ENCODE measurements at regions not wholly inside any gene's neighbourhood (a gene's known extent, or its start where the extent isn't known, plus 50 kb on each side); places are given as distances from the start of the nearest gene placed in this dataset.

DNA sequence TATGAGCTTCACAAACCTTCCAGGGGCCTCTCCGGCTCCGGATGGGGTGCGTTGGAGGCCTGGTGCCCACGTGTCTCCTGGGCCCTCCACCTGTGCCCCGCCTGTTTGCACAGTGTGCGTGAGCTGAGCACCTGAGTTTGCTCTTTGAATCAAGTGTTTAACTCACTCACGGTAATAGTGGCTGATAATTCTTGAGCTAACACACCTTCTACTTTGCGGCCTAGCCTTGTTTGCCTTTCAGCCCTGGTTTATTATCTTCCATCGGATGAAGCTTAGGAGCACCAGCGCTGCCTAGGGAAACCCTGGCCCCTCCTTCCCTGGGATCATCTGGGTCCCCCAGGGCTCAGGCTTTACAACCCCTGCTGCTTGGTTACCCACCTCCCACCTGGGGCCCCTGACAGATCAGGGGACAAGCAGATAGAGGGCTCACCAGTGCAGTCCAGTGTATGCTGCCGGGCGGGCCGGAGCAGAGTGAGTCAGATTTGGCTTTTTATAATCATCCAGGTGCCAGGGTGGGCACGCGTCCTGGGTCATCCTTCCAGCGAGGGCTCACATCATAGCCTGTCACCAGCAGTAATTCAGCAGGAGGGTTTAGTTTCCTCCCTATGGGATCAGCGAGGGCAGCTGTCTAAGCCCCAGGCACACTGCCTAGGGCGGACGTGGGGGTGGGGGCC, 62.8 kb upstream of the RFLNA start:
- Histone ChIP-seq H3K9ac (ENCODE audit: extremely low read depth, insufficient read length, low read length) (no peak overlapping the region), H3K23ac (ENCODE audit: insufficient read length, low read depth, low read length) (no peak overlapping the region), H3K27me3 (ENCODE audit: insufficient read depth, low read length) (no peaks in the 10 kb centered on the region), H4K8ac (replicated peaks; ENCODE audit: insufficient read length, low read depth, low read length) (no peak overlapping the region), H3K18ac (ENCODE audit: insufficient read length, low read depth, low read length) (no peak overlapping the region), H2BK15ac (ENCODE audit: low read depth, low read length) (no peak overlapping the region), H4K91ac (ENCODE audit: insufficient read length, low read depth, low read length) (no peak overlapping the region), H3K56ac (ENCODE audit: insufficient read length, low read depth, low read length) (no peak overlapping the region), H2AK5ac (ENCODE audit: insufficient read length, low read length) (no peak overlapping the region), H3K14ac (ENCODE audit: insufficient read depth, low read length) (no peak overlapping the region; the same call in 1 of the 2 replicates), H2BK12ac (ENCODE audit: insufficient read length, low read depth, low read length) (no peak overlapping the region), H3K79me1 (ENCODE audit: insufficient read depth, low read depth, low read length, poor library complexity, severe bottlenecking) (no peaks in the 10 kb centered on the region), H3K27ac (ENCODE audit: insufficient read length, low read depth, low read length) (no peak overlapping the region), H4K20me1 (ENCODE audit: control insufficient read depth, insufficient read depth, insufficient read length) (no peaks in the 10 kb centered on the region), H3T11ph (ENCODE audit: low read length) (no peak overlapping the region), H2BK120ac (ENCODE audit: low read depth, low read length, poor library complexity, severe bottlenecking) (no peak overlapping the region), H2BK5ac (ENCODE audit: insufficient read length, low read length) (no peak overlapping the region), H3K23me2 (ENCODE audit: insufficient read length, low read depth, low read length, poor library complexity, severe bottlenecking) (no peaks in the 10 kb centered on the region), H3K4me1 (ENCODE audit: insufficient read depth, low read length) (no peaks in the 10 kb centered on the region), H3K79me2 (ENCODE audit: insufficient read depth, low read length) (no peaks in the 10 kb centered on the region), H2AFZ (ENCODE audit: low read length) (no peak overlapping the region), H4K5ac (ENCODE audit: insufficient read length, low read depth, low read length) (no peak overlapping the region), H3K9me3 (ENCODE audit: control insufficient read depth, low read depth, low read length) (no peaks in the 10 kb centered on the region), H3K4me2 (ENCODE audit: insufficient read depth, insufficient read length, low read length) (no peak overlapping the region), H2BK20ac (ENCODE audit: low read depth, low read length, poor library complexity, severe bottlenecking) (no peak overlapping the region), H3K4ac (ENCODE audit: low read depth, low read length) (no peak overlapping the region)
- Mint-ChIP-seq H3K36me3 (ENCODE audit: insufficient read depth in 1 of 3, low read depth in 3 of 3) (peaks cover 12 to 18% (median 16%) of the 10 kb centered on the region in 3 experiments), H3K27ac (no peak overlapping the region), H3K9me3 (peaks cover 15 to 17% of the 10 kb centered on the region in 2 experiments), H3K27me3 (ENCODE audit: low read depth) (no peaks in the 10 kb centered on the region; the same call in none of the 2 replicates), H3K4me1 (peaks cover 4 to 8% of the 10 kb centered on the region in 2 experiments; a peak in 2 of 4 replicates), H3K4me3 (no peak overlapping the region)
- TF ChIP-seq, protein P1, sequence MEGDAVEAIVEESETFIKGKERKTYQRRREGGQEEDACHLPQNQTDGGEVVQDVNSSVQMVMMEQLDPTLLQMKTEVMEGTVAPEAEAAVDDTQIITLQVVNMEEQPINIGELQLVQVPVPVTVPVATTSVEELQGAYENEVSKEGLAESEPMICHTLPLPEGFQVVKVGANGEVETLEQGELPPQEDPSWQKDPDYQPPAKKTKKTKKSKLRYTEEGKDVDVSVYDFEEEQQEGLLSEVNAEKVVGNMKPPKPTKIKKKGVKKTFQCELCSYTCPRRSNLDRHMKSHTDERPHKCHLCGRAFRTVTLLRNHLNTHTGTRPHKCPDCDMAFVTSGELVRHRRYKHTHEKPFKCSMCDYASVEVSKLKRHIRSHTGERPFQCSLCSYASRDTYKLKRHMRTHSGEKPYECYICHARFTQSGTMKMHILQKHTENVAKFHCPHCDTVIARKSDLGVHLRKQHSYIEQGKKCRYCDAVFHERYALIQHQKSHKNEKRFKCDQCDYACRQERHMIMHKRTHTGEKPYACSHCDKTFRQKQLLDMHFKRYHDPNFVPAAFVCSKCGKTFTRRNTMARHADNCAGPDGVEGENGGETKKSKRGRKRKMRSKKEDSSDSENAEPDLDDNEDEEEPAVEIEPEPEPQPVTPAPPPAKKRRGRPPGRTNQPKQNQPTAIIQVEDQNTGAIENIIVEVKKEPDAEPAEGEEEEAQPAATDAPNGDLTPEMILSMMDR (conservative IDR thresholded peaks at IDR 0.05): no peak
- no CpG with 5 or more reads among the region's 19 CpGs for WGBS (ENCODE audit: extremely low coverage, insufficient read length, low lambda C conversion rate)
- no peak for DNase-seq

Measured in H9 (cell line).